ENCODE measurements at regions not wholly inside any gene's neighbourhood (a gene's known extent, or its start where the extent isn't known, plus 50 kb on each side); places are given as distances from the start of the nearest gene placed in this dataset.
"Not testable (repeated sequence)": the region's sequence is repeated elsewhere in the genome, so short reads cannot be mapped to it uniquely, and the experiment has no call there.

DNA sequence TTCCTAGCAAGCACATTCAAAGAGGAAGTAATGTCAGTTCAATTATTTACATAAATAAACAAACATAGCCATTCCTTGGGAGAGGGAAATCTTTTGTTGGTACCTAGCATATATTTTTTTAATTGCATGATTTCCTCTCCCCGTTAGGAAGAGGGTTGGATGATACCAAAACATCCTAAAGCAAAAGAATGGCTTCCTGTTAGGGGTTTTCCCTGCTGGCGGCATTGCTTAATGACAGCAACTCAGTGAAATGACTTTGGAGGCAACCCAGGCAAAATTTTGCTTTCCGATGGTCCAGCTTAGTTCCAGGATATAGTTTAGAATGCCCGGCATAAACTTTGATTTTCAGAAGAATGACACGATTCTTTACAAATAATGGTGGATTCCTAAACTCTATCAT, 73.2 kb downstream of the MAT2B start:
- ChIA-PET POLR2A (interaction anchor here (0.6 kb wide), 1 partner anchor 33 kb away, joined by 4 read pairs; no protein-coding TSS in a partner anchor), CTCF (ENCODE audit: unreplicated experiment) (no interaction called here)
- Histone ChIP-seq H3K79me2 (ENCODE audit: insufficient read depth, low read depth, low read length) (no peaks in the 10 kb centered on the region), H3K27ac (ENCODE audit: low read depth, low read length, poor library complexity, severe bottlenecking) (no peak overlapping the region), H3K9me2 (ENCODE audit: insufficient read depth, low read length) (no peaks in the 10 kb centered on the region), H3K4me3 (ENCODE audit: low read depth, low read length, poor library complexity, severe bottlenecking) (no peak overlapping the region), H3K4me1 (ENCODE audit: insufficient read depth, low read length, poor library complexity, severe bottlenecking) (no peaks in the 10 kb centered on the region), H2AFZ (ENCODE audit: low read length) (no peak overlapping the region), H3K4me2 (ENCODE audit: low read length) (no peak overlapping the region), H3K36me3 (ENCODE audit: insufficient read depth, low read length) (no peaks in the 10 kb centered on the region), H3K9me3 (ENCODE audit: low read length) (no peaks in the 10 kb centered on the region), H4K20me1 (ENCODE audit: insufficient read depth, low read length) (no peaks in the 10 kb centered on the region)
- TF ChIP-seq, protein P1, sequence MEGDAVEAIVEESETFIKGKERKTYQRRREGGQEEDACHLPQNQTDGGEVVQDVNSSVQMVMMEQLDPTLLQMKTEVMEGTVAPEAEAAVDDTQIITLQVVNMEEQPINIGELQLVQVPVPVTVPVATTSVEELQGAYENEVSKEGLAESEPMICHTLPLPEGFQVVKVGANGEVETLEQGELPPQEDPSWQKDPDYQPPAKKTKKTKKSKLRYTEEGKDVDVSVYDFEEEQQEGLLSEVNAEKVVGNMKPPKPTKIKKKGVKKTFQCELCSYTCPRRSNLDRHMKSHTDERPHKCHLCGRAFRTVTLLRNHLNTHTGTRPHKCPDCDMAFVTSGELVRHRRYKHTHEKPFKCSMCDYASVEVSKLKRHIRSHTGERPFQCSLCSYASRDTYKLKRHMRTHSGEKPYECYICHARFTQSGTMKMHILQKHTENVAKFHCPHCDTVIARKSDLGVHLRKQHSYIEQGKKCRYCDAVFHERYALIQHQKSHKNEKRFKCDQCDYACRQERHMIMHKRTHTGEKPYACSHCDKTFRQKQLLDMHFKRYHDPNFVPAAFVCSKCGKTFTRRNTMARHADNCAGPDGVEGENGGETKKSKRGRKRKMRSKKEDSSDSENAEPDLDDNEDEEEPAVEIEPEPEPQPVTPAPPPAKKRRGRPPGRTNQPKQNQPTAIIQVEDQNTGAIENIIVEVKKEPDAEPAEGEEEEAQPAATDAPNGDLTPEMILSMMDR (conservative IDR thresholded peaks at IDR 0.05; ENCODE audit: low read length): no peak
- TF ChIP-seq EZH2phosphoT487 (IDR thresholded peaks at IDR 0.05; ENCODE audit: borderline replicate concordance, low read depth, low read length): no peak
- intact Hi-C loops (cut with micrococcal nuclease; ENCODE audit: unreplicated experiment): no loop called here
- BruUV-seq (replicated peaks): no TSS peak
- DNase-seq (ENCODE audit: low spot score): no peak

DNA sequence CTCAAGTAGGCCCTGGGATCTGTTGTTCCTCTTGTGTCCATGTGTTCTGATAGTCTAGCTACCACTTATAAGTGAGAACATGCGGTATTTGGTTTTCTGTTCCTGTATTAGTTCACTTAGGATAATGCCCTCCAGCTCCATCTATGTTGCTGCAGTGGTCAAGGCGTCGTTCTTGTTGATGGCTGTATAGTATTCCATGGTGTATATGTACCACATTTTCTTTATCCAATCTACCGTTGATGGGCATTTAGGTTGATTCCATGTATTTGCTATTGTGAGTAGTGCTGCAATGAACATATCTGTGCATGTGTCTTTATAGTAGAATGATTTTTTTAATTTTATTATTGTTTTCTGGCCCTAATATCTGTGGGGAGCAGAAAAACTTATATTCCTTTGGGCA, 74.3 kb downstream of the MAT2B start:
- BruUV-seq (replicated peaks): no TSS peak
- no peak overlapping the region for H3K4me2 ChIP-seq (ENCODE audit: low read length)
- TF ChIP-seq, protein P1 (conservative IDR thresholded peaks at IDR 0.05; ENCODE audit: low read length): no peak
- TF ChIP-seq EZH2phosphoT487 (IDR thresholded peaks at IDR 0.05; ENCODE audit: borderline replicate concordance, low read depth, low read length): no peak
- H2AFZ ChIP-seq (ENCODE audit: low read length): no peak overlapping the region
- intact Hi-C loops (cut with micrococcal nuclease; ENCODE audit: unreplicated experiment): no loop called here
- no peak overlapping the region for H3K27ac ChIP-seq (ENCODE audit: low read depth, low read length, poor library complexity, severe bottlenecking)
- POLR2A ChIA-PET: no interaction called here
- CTCF ChIA-PET (ENCODE audit: unreplicated experiment): no interaction called here
- no peaks in the 10 kb centered on the region for H3K9me2 ChIP-seq (ENCODE audit: insufficient read depth, low read length)
- H3K79me2 ChIP-seq (ENCODE audit: insufficient read depth, low read depth, low read length): no peaks in the 10 kb centered on the region
- no peaks in the 10 kb centered on the region for H4K20me1 ChIP-seq (ENCODE audit: insufficient read depth, low read length)
- no peaks in the 10 kb centered on the region for H3K4me1 ChIP-seq (ENCODE audit: insufficient read depth, low read length, poor library complexity, severe bottlenecking)
- no peak for DNase-seq (ENCODE audit: low spot score)
- H3K4me3 ChIP-seq (ENCODE audit: low read depth, low read length, poor library complexity, severe bottlenecking): no peak overlapping the region
- no peaks in the 10 kb centered on the region for H3K36me3 ChIP-seq (ENCODE audit: insufficient read depth, low read length)
- H3K9me3 ChIP-seq (ENCODE audit: low read length): no peaks in the 10 kb centered on the region

DNA sequence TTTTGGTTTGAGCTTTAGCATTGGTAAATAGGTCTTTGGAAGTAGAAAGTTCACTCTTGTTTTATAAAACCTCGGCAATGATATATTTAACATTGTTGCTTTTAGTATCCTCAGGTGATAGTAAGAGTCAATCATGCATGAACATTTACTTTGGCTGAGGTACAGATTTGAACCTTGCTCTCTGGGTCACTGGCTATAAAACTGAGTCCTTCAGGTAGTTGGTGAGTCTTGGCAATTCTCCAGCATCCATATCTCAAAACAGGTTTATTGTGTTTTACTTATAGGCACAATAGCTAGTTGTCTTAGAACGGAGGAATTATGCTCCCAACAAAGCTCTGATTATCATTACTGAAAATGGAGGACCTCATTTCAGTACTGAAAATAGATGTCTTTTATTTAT, 75.1 kb downstream of the MAT2B start:
- Histone ChIP-seq H3K4me1 (ENCODE audit: insufficient read depth, low read length, poor library complexity, severe bottlenecking) (no peaks in the 10 kb centered on the region), H3K9me2 (ENCODE audit: insufficient read depth, low read length) (no peaks in the 10 kb centered on the region), H3K36me3 (ENCODE audit: insufficient read depth, low read length) (no peaks in the 10 kb centered on the region), H2AFZ (ENCODE audit: low read length) (no peak overlapping the region), H3K4me3 (ENCODE audit: low read depth, low read length, poor library complexity, severe bottlenecking) (no peak overlapping the region), H3K4me2 (ENCODE audit: low read length) (no peak overlapping the region), H3K9me3 (ENCODE audit: low read length) (no peaks in the 10 kb centered on the region), H3K79me2 (ENCODE audit: insufficient read depth, low read depth, low read length) (no peaks in the 10 kb centered on the region), H3K27ac (ENCODE audit: low read depth, low read length, poor library complexity, severe bottlenecking) (no peak overlapping the region), H4K20me1 (ENCODE audit: insufficient read depth, low read length) (no peaks in the 10 kb centered on the region)
- ChIA-PET CTCF (ENCODE audit: unreplicated experiment) (no interaction called here), POLR2A (no interaction called here)
- no peak for TF ChIP-seq EZH2phosphoT487 (IDR thresholded peaks at IDR 0.05; ENCODE audit: borderline replicate concordance, low read depth, low read length)
- TF ChIP-seq, protein P1 (conservative IDR thresholded peaks at IDR 0.05; ENCODE audit: low read length): no peak
- intact Hi-C loops (cut with micrococcal nuclease; ENCODE audit: unreplicated experiment): no loop called here
- DNase-seq (ENCODE audit: low spot score): no peak
- BruUV-seq (replicated peaks): no TSS peak

DNA sequence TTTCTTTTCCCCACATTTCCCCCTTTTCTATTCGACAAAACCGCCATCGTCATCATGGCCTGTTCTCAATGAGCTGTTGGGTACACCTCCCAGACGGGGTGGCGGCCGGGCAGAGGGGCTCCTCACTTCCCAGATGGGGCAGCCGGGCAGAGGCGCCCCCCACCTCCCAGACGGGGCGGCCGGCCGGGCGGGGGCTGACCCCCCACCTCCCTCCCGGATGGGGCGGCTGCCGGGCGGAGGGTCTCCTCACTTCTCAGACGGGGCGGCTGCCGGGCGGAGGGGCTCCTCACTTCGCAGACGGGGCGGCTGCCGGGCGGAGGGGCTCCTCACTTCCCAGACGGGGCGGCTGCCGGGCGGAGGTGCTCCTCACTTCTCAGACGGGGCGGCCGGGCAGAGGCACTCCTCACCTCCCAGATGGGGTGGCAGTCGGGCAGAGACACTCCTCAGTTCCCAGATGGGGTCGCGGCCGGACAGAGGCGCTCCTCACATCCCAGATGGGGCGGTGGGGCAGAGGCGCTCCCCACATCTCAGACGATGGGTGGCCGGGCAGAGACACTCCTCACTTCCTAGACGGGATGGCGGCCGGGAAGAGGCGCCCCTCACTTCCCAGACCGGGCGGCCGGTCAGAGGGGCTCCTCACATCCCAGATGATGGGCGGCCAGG, 78.2 kb downstream of the MAT2B start:
- H2AFZ ChIP-seq (ENCODE audit: low read length); H3K27ac ChIP-seq (ENCODE audit: low read depth, low read length, poor library complexity, severe bottlenecking); H3K79me2 ChIP-seq (ENCODE audit: insufficient read depth, low read depth, low read length); H3K9me2 ChIP-seq (ENCODE audit: insufficient read depth, low read length); BruUV-seq (replicated peaks); H4K20me1 ChIP-seq (ENCODE audit: insufficient read depth, low read length); DNase-seq (ENCODE audit: low spot score); H3K9me3 ChIP-seq (ENCODE audit: low read length); H3K4me2 ChIP-seq (ENCODE audit: low read length); H3K36me3 ChIP-seq (ENCODE audit: insufficient read depth, low read length); POLR2A ChIA-PET; CTCF ChIA-PET (ENCODE audit: unreplicated experiment); H3K4me3 ChIP-seq (ENCODE audit: low read depth, low read length, poor library complexity, severe bottlenecking); H3K4me1 ChIP-seq (ENCODE audit: insufficient read depth, low read length, poor library complexity, severe bottlenecking); intact Hi-C loops (cut with micrococcal nuclease; ENCODE audit: unreplicated experiment): not testable (repeated sequence)
